Subcutaneous abdominal adipose tissue (tissue), 5 donors: ENCODE measurements at regions not wholly inside any gene's neighbourhood (a gene's known extent, or its start where the extent isn't known, plus 50 kb on each side); places are given as distances from the start of the nearest gene placed in this dataset.

Experiments
- H3K27ac ChIP-seq: one replicate; pipeline ENCODE4 v1.7.0; 2013; ENCODE audit warnings: low read depth, mild to moderate bottlenecking, inconsistent platforms, low read length, moderate library complexity
- H3K27me3 ChIP-seq, 5 donors: one replicate each; pipeline ENCODE4 v1.7.0; 2013; ENCODE audit warnings: low read length in 5 of 5, inconsistent platforms in 1 of 5; ENCODE audit not compliant: control insufficient read depth in 5 of 5, insufficient read depth in 4 of 5
- H3K36me3 ChIP-seq, 5 donors: one replicate each; pipeline ENCODE4 v1.7.0; 2013; ENCODE audit warnings: low read length in 5 of 5; ENCODE audit not compliant: control insufficient read depth in 5 of 5, insufficient read depth in 5 of 5
- H3K4me1 ChIP-seq, 5 donors: one replicate each; pipeline ENCODE4 v1.7.0; 2013; ENCODE audit warnings: low read length in 5 of 5, mild to moderate bottlenecking in 3 of 5, moderate library complexity in 1 of 5; ENCODE audit not compliant: control insufficient read depth in 5 of 5, insufficient read depth in 5 of 5
- H3K4me3 ChIP-seq, 5 donors: one replicate each; pipeline ENCODE4 v1.7.0; 2013; ENCODE audit warnings: low read length in 5 of 5, low read depth in 1 of 5
- H3K9ac ChIP-seq, 5 donors: one replicate each; pipeline ENCODE4 v1.7.0; 2013; ENCODE audit warnings: low read length in 5 of 5, mild to moderate bottlenecking in 4 of 5, moderate library complexity in 3 of 5
- H3K9me3 ChIP-seq, 5 donors: one replicate each; pipeline ENCODE4 v1.7.0; 2013; ENCODE audit warnings: low read length in 5 of 5; ENCODE audit not compliant: control insufficient read depth in 5 of 5
- donor health status: healthy.
- donor health status: healthy.
- donor health status: healthy.
- donor health status: healthy.
- donor health status: healthy.

GRCh38 chr2:121121661-121122060 is 163.3 kb downstream of the TFCP2L1 start:
- H3K36me3 ChIP-seq: no peaks in the 10 kb centered on the region
- H3K9me3 ChIP-seq: no peaks in the 10 kb centered on the region
- no peak overlapping the region for H3K9ac ChIP-seq
- H3K4me3 ChIP-seq: no peak overlapping the region
- peaks cover 0 to 6% (median 3%) of the 10 kb centered on the region in 5 donors for H3K27me3 ChIP-seq
- H3K4me1 ChIP-seq: peaks cover 0 to 3% (median 0%) of the 10 kb centered on the region in 5 donors
- no peak overlapping the region for H3K27ac ChIP-seq

- Histone ChIP-seq H3K9ac (no peak overlapping the region), H3K27ac (no peak overlapping the region), H3K27me3 (peaks cover 0 to 6% (median 3%) of the 10 kb centered on the region in 5 donors), H3K4me1 (peaks cover 0 to 3% (median 0%) of the 10 kb centered on the region in 5 donors), H3K9me3 (no peaks in the 10 kb centered on the region), H3K4me3 (no peak overlapping the region), H3K36me3 (no peaks in the 10 kb centered on the region)
Observed at GRCh38 chr2:121123268-121123667, 161.7 kb downstream of the TFCP2L1 start.

DNA sequence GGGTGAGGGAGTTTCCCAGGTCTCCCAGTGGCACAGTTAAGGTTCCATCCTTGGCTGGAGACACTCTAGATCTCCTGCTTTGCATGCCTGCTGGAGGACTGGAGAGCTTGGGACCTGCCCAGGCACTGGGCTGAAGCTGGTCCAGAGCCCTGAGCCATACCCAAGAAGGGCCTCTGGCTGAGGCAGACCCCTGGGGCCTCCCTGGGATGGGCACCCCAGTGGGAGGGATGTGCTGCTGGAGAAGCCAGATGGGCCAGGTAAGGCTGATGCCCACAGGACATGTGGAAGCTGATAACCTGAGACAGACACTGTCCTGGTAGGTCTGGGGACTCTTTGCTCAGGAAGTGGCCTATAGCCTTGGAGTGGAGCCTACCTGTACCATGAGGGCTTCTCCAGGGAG is 160.7 kb downstream of the TFCP2L1 start:
- Histone ChIP-seq H3K36me3 (no peaks in the 10 kb centered on the region), H3K27me3 (peaks cover 0 to 6% (median 0%) of the 10 kb centered on the region in 5 donors), H3K4me1 (peaks cover 0 to 3% (median 0%) of the 10 kb centered on the region in 5 donors), H3K27ac (no peak overlapping the region), H3K9ac (no peak overlapping the region), H3K4me3 (no peak overlapping the region), H3K9me3 (no peaks in the 10 kb centered on the region)

DNA sequence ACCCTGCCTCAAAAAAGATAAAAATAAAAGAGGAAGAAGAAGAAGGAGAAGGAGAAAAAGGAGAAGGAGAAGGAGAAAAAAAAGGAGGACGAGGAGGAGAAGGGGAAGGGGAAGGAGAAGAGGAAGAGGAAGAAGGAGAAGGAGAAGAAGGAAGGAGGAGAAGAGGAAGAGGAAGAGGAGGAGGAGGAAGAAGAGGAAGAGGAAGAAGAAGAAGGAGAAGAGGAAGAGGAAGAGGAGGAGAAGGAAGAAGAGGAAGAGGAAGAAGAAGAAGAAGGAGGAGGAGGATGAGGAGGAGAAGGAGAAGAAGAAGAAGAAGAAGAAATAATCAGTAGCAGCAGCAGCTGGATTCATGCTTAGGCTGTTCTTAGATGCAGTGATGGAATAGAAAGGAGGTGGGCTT is 159.7 kb downstream of the TFCP2L1 start:
- Histone ChIP-seq H3K27ac (no peak overlapping the region), H3K9me3 (no peaks in the 10 kb centered on the region)

GRCh38 chr2:121128741-121129659 is 156.0 kb downstream of the TFCP2L1 start:
- Histone ChIP-seq H3K9ac (no peak overlapping the region), H3K4me1 (no peaks in the 10 kb centered on the region), H3K4me3 (no peak overlapping the region), H3K27me3 (peaks cover 0 to 11% (median 3%) of the 10 kb centered on the region in 5 donors), H3K27ac (no peak overlapping the region), H3K9me3 (no peaks in the 10 kb centered on the region), H3K36me3 (no peaks in the 10 kb centered on the region)

More for the DNA sequence above, 159.7 kb downstream of the TFCP2L1 start:
- Histone ChIP-seq H3K4me3 (no peak overlapping the region), H3K27me3 (peaks cover 0 to 6% (median 0%) of the 10 kb centered on the region in 5 donors), H3K4me1 (peaks cover 0 to under 1% (median 0%) of the 10 kb centered on the region in 5 donors), H3K36me3 (no peaks in the 10 kb centered on the region), H3K9ac (no peak overlapping the region)

DNA sequence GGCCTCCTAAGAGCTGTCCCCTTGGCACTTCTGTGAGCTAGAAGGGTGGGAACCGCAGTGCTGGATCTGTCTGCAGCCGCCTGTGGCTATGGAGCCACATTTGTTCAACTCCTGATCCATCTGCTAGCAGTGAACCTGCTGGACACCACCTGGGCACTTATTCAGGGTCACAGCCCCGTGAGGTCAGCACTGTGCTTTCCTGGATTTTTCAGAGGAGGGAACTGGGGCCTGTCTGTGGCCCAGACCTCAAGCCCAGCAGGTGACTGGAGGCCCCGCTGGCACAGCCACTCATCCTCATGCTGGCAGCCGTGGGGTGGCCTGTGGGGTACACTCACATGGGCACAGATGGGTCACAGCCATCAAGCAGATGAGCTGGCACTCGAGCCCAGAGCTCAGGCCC is 155.3 kb downstream of the TFCP2L1 start:
- no peak overlapping the region for H3K9ac ChIP-seq
- no peaks in the 10 kb centered on the region for H3K9me3 ChIP-seq
- H3K4me3 ChIP-seq: no peak overlapping the region
- H3K4me1 ChIP-seq: no peaks in the 10 kb centered on the region
- H3K36me3 ChIP-seq: no peaks in the 10 kb centered on the region
- no peak overlapping the region for H3K27ac ChIP-seq
- H3K27me3 ChIP-seq: peaks cover 0 to 14% (median 3%) of the 10 kb centered on the region in 5 donors

GRCh38 chr2:121130301-121130850 is 154.6 kb downstream of the TFCP2L1 start:
- Histone ChIP-seq H3K4me3 (no peak overlapping the region), H3K9ac (no peak overlapping the region), H3K9me3 (no peaks in the 10 kb centered on the region), H3K36me3 (no peaks in the 10 kb centered on the region), H3K27me3 (peaks cover 0 to 14% (median 3%) of the 10 kb centered on the region in 5 donors), H3K27ac (no peak overlapping the region), H3K4me1 (no peaks in the 10 kb centered on the region)

DNA sequence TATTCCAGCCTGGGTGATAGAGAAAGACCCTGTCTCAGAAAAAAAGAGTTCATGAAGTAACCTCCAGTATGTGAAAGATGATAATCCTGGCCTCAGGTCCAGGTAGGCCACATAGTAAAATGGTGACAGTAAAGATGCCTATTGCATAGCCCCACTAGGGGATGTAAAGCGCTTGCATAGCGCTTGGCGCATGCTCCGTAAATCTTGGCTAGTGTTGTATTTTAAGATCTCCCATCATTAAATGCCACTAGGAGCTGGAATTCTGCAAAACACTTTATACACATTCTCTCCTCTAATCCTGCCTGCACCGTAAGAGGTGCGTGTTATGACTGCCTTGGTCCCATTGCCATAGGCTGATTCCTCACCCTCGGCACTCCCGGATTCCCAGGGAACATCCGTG is 153.6 kb downstream of the TFCP2L1 start:
- no peaks in the 10 kb centered on the region for H3K36me3 ChIP-seq
- H3K9ac ChIP-seq: no peak overlapping the region
- no peak overlapping the region for H3K27ac ChIP-seq
- H3K27me3 ChIP-seq: peaks cover 0 to 14% (median 3%) of the 10 kb centered on the region in 5 donors
- H3K4me3 ChIP-seq: no peak overlapping the region
- H3K9me3 ChIP-seq: no peaks in the 10 kb centered on the region
- no peaks in the 10 kb centered on the region for H3K4me1 ChIP-seq

DNA sequence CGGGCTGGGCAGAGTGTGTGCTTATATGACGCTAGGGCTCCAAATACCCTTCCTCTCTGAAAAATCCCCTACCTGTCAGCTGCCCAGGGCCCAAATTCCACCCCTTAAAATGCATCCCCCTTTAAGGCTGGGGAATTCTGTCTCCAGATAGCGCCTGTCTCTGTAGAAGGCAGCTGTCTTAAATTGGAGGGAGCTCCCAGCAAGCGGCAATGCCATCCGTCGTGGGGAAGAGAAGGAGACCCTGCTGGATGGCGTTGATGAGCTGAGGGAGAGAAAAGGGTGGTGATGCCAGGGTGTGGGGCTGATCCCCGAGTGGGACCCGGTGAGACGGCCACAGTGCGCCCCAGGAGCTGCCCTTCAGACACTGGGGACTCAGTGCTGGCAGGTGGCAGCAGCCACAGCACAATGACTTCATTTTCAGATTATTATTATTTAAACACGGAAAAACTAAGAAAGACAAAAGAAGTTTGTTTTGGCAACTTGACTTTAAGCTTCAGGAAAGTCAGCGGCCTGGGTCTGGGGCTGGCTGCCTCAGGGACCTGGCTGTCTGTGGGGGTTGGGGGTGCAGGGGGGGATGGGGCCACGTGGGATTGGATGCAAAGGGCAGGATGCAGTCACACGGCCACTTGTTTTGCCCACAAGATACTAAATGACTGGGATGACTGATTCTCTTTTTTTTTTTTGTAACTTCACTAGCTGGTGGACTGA is 152.8 kb downstream of the TFCP2L1 start:
- Histone ChIP-seq H3K36me3 (no peaks in the 10 kb centered on the region), H3K9ac (no peak overlapping the region), H3K27me3 (peaks cover 0 to 14% (median 3%) of the 10 kb centered on the region in 5 donors), H3K4me1 (no peaks in the 10 kb centered on the region), H3K4me3 (no peak overlapping the region), H3K9me3 (no peaks in the 10 kb centered on the region), H3K27ac (no peak overlapping the region)

DNA sequence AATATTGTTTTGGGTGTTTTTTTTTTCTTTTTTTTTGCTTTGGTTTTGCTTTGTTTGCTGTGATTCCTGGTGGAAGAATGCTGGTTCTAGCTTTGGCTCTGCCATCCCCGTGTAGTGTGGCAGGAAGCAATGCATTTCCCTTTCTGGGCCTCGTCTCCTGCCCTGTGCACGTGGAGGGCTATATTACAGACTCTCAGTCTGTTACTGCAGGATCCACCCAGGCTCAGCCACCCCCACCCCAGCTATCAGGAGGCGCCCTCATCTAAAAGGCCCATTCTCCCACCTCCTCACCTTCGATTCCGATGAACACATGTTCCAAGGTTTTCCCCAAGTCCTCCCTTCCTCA is 152.3 kb downstream of the TFCP2L1 start:
- H3K36me3 ChIP-seq: no peaks in the 10 kb centered on the region
- H3K4me3 ChIP-seq: no peak overlapping the region
- H3K27me3 ChIP-seq: peaks cover 0 to 14% (median 3%) of the 10 kb centered on the region in 5 donors
- H3K4me1 ChIP-seq: no peaks in the 10 kb centered on the region
- H3K27ac ChIP-seq: no peak overlapping the region
- H3K9me3 ChIP-seq: no peaks in the 10 kb centered on the region
- H3K9ac ChIP-seq: no peak overlapping the region
